OCI-LY3 (cell line): ENCODE measurements at regions not wholly inside any gene's neighbourhood (a gene's known extent, or its start where the extent isn't known, plus 50 kb on each side); places are given as distances from the start of the nearest gene placed in this dataset.
A peak's percentile ranks its signal among the peaks of the same experiment; 100 is the strongest.

Source experiments
- H2AFZ ChIP-seq: fragments of 200-600, 300-600 bp; shearing (Covaris generic); 2 replicates; pipeline ENCODE4 v1.6.0; 2014; ENCODE audit warnings: antibody characterized with exemption, low read depth, low read length
- H3K27ac ChIP-seq: fragments of 200-600, 300-600 bp; sonication (generic); 2 replicates; pipeline ENCODE4 v1.5.1; 2014; ENCODE audit warnings: mild to moderate bottlenecking, low read length, moderate library complexity, mixed read lengths
- H3K27me3 ChIP-seq: fragments of 200-600, 300-600 bp; sonication (generic); 2 replicates; pipeline ENCODE4 v1.6.1; 2014; ENCODE audit warnings: low read depth, low read length, mixed read lengths
- H3K36me3 ChIP-seq: fragments of 200-600, 300-600 bp; sonication (generic); replicated peaks from 2 replicates; pipeline ENCODE3; 2014; ENCODE audit warnings: low read depth, low read length, mixed read lengths
- H3K4me1 ChIP-seq: fragments of 300-600, 200-600 bp; sonication (generic); 2 replicates; pipeline ENCODE4 v1.6.1; 2014; ENCODE audit warnings: low read length, mixed read lengths
- H3K4me2 ChIP-seq: fragments of 200-600, 300-600 bp; sonication (generic); 2 replicates; pipeline ENCODE4 v1.6.1; 2014; ENCODE audit warnings: low read length, mixed read lengths
- H3K4me3 ChIP-seq: fragments of 300-600, 200-600 bp; sonication (generic); 2 replicates; pipeline ENCODE4 v1.5.1; 2014; ENCODE audit warnings: antibody characterized with exemption, mild to moderate bottlenecking, low read length, moderate library complexity
- H3K79me2 ChIP-seq: fragments of 300-600, 200-600 bp; shearing (Covaris generic); 2 replicates; pipeline ENCODE4 v1.6.1; 2014; ENCODE audit warnings: mild to moderate bottlenecking, low read length, mixed read lengths
- H3K9ac ChIP-seq: fragments of 300-600, 200-600 bp; shearing (Covaris generic); 2 replicates; pipeline ENCODE4 v1.6.0; 2014; ENCODE audit warnings: mild to moderate bottlenecking, low read length, moderate library complexity
- H3K9me3 ChIP-seq: fragments of 200-600, 300-600 bp; shearing (Covaris generic); 2 replicates; pipeline ENCODE4 v1.6.1; 2014; ENCODE audit warnings: low read length, mixed read lengths; ENCODE audit not compliant: insufficient read depth
- H4K20me1 ChIP-seq: fragments of 200-600, 300-600 bp; sonication (generic); 2 replicates; pipeline ENCODE4 v1.6.1; 2016; ENCODE audit warnings: low read length, mixed read lengths; ENCODE audit not compliant: insufficient read depth
- EZH2phosphoT487 ChIP-seq: fragments of 200-600 bp; shearing (Covaris generic); IDR thresholded peaks from 2 replicates; pipeline ENCODE4 v1.6.1; 2018; ENCODE audit warnings: antibody characterized with exemption, mixed run types, low read depth
- TF ChIP-seq, protein P1 (sequence below): fragments of 200-600, 300-600 bp; sonication (generic); IDR thresholded peaks from 2 replicates; pipeline ENCODE4 v1.5.1; 2014; ENCODE audit warnings: antibody characterized with exemption, low read length, low read depth

DNA sequence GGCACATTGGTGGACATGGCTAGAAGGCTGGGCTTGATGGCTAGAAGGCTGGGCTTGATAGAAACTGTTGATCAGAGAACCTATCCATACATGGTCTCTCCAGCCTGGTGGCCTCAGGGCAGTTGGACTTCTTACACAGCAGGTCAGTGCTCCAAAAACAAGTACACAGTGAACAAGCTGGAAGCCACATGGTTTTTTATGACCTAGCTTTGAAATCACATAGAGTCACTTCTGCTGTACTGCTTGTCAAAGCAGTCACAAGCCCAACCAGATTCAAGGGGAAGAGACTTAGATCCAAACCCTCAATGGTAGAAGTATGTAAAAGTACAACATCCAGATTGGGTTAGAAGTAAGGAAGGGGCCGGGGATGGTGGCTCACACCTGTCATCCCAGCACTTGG, 89.4 kb upstream of the HES1 start:
- no peaks in the 10 kb centered on the region for H4K20me1 ChIP-seq
- H3K79me2 ChIP-seq = no peaks in the 10 kb centered on the region
- peaks cover 15% of the 10 kb centered on the region for H3K9me3 ChIP-seq
- H3K4me3 ChIP-seq = no peak overlapping the region
- no peak overlapping the region for H2AFZ ChIP-seq
- TF ChIP-seq EZH2phosphoT487 = no peak
- TF ChIP-seq, protein P1, sequence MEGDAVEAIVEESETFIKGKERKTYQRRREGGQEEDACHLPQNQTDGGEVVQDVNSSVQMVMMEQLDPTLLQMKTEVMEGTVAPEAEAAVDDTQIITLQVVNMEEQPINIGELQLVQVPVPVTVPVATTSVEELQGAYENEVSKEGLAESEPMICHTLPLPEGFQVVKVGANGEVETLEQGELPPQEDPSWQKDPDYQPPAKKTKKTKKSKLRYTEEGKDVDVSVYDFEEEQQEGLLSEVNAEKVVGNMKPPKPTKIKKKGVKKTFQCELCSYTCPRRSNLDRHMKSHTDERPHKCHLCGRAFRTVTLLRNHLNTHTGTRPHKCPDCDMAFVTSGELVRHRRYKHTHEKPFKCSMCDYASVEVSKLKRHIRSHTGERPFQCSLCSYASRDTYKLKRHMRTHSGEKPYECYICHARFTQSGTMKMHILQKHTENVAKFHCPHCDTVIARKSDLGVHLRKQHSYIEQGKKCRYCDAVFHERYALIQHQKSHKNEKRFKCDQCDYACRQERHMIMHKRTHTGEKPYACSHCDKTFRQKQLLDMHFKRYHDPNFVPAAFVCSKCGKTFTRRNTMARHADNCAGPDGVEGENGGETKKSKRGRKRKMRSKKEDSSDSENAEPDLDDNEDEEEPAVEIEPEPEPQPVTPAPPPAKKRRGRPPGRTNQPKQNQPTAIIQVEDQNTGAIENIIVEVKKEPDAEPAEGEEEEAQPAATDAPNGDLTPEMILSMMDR = no peak
- no peak overlapping the region for H3K4me2 ChIP-seq
- H3K27ac ChIP-seq = no peak overlapping the region
- no peak overlapping the region for H3K9ac ChIP-seq
- H3K36me3 ChIP-seq = peaks cover 13% of the 10 kb centered on the region
- peaks cover 14% of the 10 kb centered on the region for H3K27me3 ChIP-seq
- peaks cover 28% of the 10 kb centered on the region for H3K4me1 ChIP-seq

DNA sequence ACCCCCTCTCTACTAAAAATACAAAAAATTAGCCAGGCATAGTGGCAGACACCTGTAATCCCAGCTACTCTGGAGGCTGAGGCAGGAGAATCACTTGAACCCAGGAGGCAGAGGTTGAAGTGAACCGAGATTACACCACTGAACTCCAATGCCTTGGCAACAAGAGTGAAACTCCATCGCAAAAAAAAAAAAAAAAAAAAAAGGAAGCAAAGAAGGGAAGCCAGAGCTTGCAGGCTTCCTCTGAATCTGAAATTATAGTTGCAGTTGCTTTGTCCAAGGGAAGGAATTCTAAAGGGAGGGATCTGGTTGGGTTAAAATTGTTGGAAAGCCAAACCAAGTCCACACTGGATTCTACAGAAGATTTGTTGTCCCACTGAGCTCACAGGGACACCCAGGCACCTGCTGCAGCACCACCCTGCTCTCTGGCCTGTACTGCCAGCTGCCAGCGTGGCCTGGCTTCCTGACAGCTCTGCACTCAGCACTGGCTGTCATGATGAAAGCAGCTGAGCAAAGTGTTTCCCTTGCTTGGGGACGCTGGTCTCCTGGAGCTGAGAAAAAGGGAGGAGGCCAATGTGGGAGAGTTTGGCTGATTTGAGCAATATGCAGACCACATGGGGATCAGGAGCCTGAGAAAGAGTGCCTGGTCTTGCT, 88.8 kb upstream of the HES1 start:
- Histone ChIP-seq H3K4me3 (no peak overlapping the region), H3K9ac (no peak overlapping the region), H3K27ac (no peak overlapping the region), H3K4me2 (peak overlapping the region; percentile 7; the same call in 1 of the 2 replicates), H2AFZ (no peak overlapping the region), H4K20me1 (no peaks in the 10 kb centered on the region), H3K9me3 (peaks cover 18% of the 10 kb centered on the region), H3K27me3 (peaks cover 14% of the 10 kb centered on the region), H3K4me1 (peaks cover 28% of the 10 kb centered on the region), H3K36me3 (peaks cover 13% of the 10 kb centered on the region), H3K79me2 (no peaks in the 10 kb centered on the region)
- TF ChIP-seq EZH2phosphoT487 = no peak
- TF ChIP-seq, protein P1 = no peak

DNA sequence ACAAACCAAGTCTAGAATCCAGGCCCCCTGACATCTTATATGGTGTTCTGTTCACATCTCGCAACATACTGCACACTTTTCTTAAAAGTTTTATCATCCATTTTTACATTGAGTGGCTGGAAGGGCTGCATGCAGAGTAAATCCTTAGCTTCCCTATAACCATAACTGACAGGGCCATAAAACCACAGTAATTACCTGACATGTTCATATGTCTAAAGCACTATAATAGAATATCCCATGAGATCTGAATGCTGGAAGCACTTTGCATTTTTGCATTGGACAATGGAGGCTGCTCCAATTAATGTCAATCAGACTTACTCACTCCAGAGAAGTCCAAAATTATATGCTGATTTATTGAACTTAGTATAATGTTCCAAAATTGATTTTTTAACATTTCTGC, 86.6 kb upstream of the HES1 start:
- Histone ChIP-seq H2AFZ (no peak overlapping the region), H3K9ac (no peak overlapping the region), H3K36me3 (peaks cover 13% of the 10 kb centered on the region), H3K27me3 (no peaks in the 10 kb centered on the region), H3K79me2 (no peaks in the 10 kb centered on the region), H3K9me3 (peaks cover 18% of the 10 kb centered on the region), H3K4me1 (peaks cover 29% of the 10 kb centered on the region), H3K27ac (no peak overlapping the region), H3K4me2 (no peak overlapping the region), H4K20me1 (no peaks in the 10 kb centered on the region), H3K4me3 (no peak overlapping the region)
- TF ChIP-seq, protein P1 = no peak
- no peak for TF ChIP-seq EZH2phosphoT487

DNA sequence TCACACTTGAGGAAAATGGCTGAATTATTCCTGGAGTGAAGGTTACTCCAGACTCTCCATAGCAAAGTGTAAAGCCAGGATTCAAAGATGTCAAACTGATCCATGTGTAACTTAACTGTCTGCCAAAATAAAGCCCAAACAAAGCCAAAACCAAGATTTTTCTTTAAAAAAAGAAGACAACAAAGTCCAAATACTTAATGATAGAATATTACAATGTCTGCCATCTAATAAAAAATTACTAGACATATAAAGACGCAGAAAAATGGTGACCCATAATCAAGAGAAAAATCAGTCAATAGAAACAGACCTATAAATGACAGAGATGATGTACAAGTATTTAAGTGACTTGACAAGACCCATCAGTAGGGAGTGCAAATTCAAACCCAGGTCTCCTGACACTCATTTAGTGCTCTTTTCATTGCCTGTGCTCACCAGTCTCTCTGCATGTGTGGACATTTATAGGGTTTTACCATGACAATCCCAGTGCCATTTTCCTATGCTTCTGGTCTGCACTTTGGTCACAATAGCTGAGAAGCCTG, 85.1 kb upstream of the HES1 start:
- no peaks in the 10 kb centered on the region for H3K27me3 ChIP-seq
- no peak overlapping the region for H3K27ac ChIP-seq
- peaks cover 13% of the 10 kb centered on the region for H3K36me3 ChIP-seq
- H3K4me3 ChIP-seq = no peak overlapping the region
- TF ChIP-seq EZH2phosphoT487 = no peak
- TF ChIP-seq, protein P1 = no peak
- peaks cover 18% of the 10 kb centered on the region for H3K9me3 ChIP-seq
- H2AFZ ChIP-seq = no peak overlapping the region
- H3K9ac ChIP-seq = no peak overlapping the region
- H3K4me2 ChIP-seq = no peak overlapping the region
- no peaks in the 10 kb centered on the region for H3K79me2 ChIP-seq
- peaks cover 28% of the 10 kb centered on the region for H3K4me1 ChIP-seq
- no peaks in the 10 kb centered on the region for H4K20me1 ChIP-seq
